BE2C (cell line): ENCODE measurements at regions not wholly inside any gene's neighbourhood (a gene's known extent, or its start where the extent isn't known, plus 50 kb on each side); places are given as distances from the start of the nearest gene placed in this dataset.

Source experiments
- DNase-seq: peaks from one replicate; pipeline ENCODE4 v3.0.0-alpha.2; 2020
- H3K27me3 ChIP-seq: fragments of 250-450 bp; sonication (Bioruptor Pico); 2 replicates; pipeline ENCODE4 v1.5.1; 2020; ENCODE audit warnings: mild to moderate bottlenecking
- H3K36me3 ChIP-seq: fragments of 250-450 bp; sonication (Bioruptor Pico); 2 replicates; pipeline ENCODE4 v1.5.1; 2020; ENCODE audit warnings: mild to moderate bottlenecking
- H3K4me1 ChIP-seq: fragments of 250-450 bp; sonication (Bioruptor Pico); 2 replicates; pipeline ENCODE4 v1.5.1; 2020
- H3K4me3 ChIP-seq: 2 replicates; pipeline ENCODE4 v1.5.1; 2011; ENCODE audit warnings: low read depth, low read length
- H3K9me3 ChIP-seq: fragments of 250-450 bp; sonication (Bioruptor Pico); 2 replicates; pipeline ENCODE4 v1.5.1; 2020
- TF ChIP-seq, protein P1 (sequence below): IDR thresholded peaks from 2 replicates; pipeline ENCODE4 v1.5.1; 2012; ENCODE audit warnings: mild to moderate bottlenecking, low read depth, low read length

GRCh38 chr16:51374346-51374745 is 223.3 kb upstream of the SALL1 start:
- Histone ChIP-seq H3K27me3 (no peaks in the 10 kb centered on the region), H3K36me3 (no peaks in the 10 kb centered on the region), H3K4me3 (no peak overlapping the region), H3K4me1 (no peaks in the 10 kb centered on the region), H3K9me3 (no peaks in the 10 kb centered on the region)
- no peak for DNase-seq
- TF ChIP-seq, protein P1, sequence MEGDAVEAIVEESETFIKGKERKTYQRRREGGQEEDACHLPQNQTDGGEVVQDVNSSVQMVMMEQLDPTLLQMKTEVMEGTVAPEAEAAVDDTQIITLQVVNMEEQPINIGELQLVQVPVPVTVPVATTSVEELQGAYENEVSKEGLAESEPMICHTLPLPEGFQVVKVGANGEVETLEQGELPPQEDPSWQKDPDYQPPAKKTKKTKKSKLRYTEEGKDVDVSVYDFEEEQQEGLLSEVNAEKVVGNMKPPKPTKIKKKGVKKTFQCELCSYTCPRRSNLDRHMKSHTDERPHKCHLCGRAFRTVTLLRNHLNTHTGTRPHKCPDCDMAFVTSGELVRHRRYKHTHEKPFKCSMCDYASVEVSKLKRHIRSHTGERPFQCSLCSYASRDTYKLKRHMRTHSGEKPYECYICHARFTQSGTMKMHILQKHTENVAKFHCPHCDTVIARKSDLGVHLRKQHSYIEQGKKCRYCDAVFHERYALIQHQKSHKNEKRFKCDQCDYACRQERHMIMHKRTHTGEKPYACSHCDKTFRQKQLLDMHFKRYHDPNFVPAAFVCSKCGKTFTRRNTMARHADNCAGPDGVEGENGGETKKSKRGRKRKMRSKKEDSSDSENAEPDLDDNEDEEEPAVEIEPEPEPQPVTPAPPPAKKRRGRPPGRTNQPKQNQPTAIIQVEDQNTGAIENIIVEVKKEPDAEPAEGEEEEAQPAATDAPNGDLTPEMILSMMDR: no peak

DNA sequence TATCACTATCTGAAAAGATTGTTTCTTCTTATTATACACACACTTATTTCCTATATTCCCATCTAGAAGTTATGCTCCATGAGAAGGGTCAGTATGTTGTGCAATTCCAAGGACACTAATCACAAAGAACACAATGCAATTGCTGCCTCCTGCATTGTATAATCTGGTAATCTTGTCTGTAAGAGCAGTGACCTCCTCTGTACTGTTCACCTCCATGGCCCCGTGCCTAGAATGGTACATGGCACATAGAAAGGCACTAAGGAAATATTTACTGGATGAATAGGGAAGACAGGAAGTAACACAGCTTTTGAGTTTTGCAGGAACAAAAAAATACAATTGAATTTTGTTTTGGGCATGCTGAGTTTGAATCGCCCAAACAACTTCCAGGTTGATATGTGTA is 214.6 kb upstream of the SALL1 start:
- no peaks in the 10 kb centered on the region for H3K36me3 ChIP-seq

GRCh38 chr16:51359141-51359955 is 208.3 kb upstream of the SALL1 start:
- H3K36me3 ChIP-seq: no peaks in the 10 kb centered on the region
- no peaks in the 10 kb centered on the region for H3K4me1 ChIP-seq
- H3K27me3 ChIP-seq: no peaks in the 10 kb centered on the region
- no peaks in the 10 kb centered on the region for H3K9me3 ChIP-seq
- no peak for DNase-seq
- TF ChIP-seq, protein P1: no peak
- H3K4me3 ChIP-seq: no peak overlapping the region

More for the DNA sequence above, 214.6 kb upstream of the SALL1 start:
- Histone ChIP-seq H3K27me3 (no peaks in the 10 kb centered on the region), H3K4me1 (no peaks in the 10 kb centered on the region), H3K9me3 (no peaks in the 10 kb centered on the region; the same call in 1 of the 2 replicates), H3K4me3 (no peak overlapping the region)
- TF ChIP-seq, protein P1: no peak
- DNase-seq: no peak

DNA sequence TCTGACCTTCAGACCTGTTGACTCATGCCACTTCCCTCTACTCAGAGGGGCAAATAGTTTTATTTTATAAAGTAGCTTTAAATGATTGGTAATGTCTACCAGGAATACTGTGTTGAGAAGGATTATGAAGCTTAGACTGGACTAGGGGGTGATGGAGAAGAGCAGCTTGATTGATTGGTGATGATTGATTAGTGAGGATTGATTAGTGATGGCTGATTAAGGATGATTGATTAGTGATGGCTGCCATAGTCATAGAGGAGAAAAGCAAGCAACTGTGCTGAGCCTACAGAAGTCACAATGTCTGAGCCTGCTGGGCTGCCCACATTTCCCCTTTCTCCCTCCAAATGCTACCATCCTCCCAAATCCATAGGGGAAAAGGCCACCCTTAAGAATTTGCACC is 206.8 kb upstream of the SALL1 start:
- H3K27me3 ChIP-seq: no peaks in the 10 kb centered on the region
- no peaks in the 10 kb centered on the region for H3K9me3 ChIP-seq
- H3K4me3 ChIP-seq: no peak overlapping the region
- DNase-seq: no peak
- TF ChIP-seq, protein P1: no peak
- no peaks in the 10 kb centered on the region for H3K4me1 ChIP-seq
- H3K36me3 ChIP-seq: no peaks in the 10 kb centered on the region

GRCh38 chr16:51355875-51356274 is 204.8 kb upstream of the SALL1 start:
- Histone ChIP-seq H3K9me3 (no peaks in the 10 kb centered on the region), H3K4me1 (no peaks in the 10 kb centered on the region), H3K4me3 (no peak overlapping the region), H3K36me3 (no peaks in the 10 kb centered on the region), H3K27me3 (no peaks in the 10 kb centered on the region)
- TF ChIP-seq, protein P1: no peak
- DNase-seq: no peak

DNA sequence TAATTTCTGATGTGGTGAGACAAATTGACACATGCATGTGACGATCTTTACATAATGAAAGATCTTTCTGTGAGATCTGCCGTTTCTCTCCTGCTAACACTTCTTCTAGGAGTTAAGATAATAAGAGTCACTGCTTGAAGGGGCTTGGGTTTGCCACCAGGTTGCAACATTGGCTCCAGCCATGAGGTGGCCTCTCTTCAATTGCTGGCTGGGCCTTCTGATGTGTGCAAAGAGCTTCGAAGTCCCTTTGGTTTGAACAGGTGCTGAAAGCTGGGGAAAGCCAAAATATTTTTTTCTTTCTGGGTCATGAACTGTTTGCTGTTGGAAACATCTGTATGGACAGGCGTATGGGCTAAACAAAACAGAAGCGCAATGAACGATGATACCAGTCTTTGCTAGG is 204.1 kb upstream of the SALL1 start:
- Histone ChIP-seq H3K9me3 (no peaks in the 10 kb centered on the region), H3K36me3 (no peaks in the 10 kb centered on the region), H3K4me1 (no peaks in the 10 kb centered on the region), H3K27me3 (no peaks in the 10 kb centered on the region), H3K4me3 (no peak overlapping the region)
- TF ChIP-seq, protein P1: no peak
- no peak for DNase-seq
